Embryonic facial prominence (tissue), 1 donor: ENCODE measurements at regions not wholly inside any gene's neighbourhood (a gene's known extent, or its start where the extent isn't known, plus 50 kb on each side); places are given as distances from the start of the nearest gene placed in this dataset.
A peak's percentile ranks its signal among the peaks of the same experiment; 100 is the strongest.
"Not testable (repeated sequence)": the region's sequence is repeated elsewhere in the genome, so short reads cannot be mapped to it uniquely, and the experiment has no call there.

ENCODE experiments used
- DNase-seq: peaks from one replicate; pipeline ENCODE4 v3.0.0-alpha.2; 2016; ENCODE audit errors: extremely low spot score

DNA sequence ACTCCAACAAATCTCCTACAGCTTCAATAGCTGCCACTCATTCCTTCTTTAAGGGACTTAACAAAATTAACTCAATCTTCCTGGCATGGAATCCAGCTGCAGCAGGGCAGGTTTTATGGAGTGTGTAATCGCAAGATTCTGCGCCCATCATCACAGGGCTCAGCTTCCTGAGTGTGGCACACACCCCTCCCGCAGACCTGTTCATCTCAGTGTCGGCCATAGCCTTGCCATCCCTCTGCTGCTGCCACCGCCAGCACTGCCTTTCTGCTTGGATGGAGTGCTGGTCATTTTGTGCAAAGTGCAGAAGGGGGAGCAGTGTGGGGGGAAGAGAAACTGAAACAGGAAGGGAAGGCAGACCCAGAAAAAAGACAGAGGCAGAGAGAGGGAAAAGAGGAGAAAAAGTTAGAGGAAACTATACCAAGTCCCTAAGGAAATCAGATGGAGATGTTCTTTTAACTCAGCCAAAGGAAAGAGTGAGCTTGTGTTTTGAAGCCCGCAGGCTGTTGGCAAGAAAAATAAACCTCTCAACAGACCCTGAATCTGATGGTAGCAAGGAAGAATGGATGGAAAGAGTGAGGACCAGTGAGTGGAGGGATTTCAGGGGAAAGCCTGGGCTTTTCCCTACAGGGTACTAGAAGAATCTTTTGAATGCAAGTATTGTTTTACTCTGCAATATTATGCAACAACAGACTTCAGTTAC lies 324.2 kb downstream of the SEC16B start:
- DNase-seq = no peak

GRCh38 chr1:177640687-177641086 lies 329.2 kb downstream of the SEC16B start:
- no peak for DNase-seq

DNA sequence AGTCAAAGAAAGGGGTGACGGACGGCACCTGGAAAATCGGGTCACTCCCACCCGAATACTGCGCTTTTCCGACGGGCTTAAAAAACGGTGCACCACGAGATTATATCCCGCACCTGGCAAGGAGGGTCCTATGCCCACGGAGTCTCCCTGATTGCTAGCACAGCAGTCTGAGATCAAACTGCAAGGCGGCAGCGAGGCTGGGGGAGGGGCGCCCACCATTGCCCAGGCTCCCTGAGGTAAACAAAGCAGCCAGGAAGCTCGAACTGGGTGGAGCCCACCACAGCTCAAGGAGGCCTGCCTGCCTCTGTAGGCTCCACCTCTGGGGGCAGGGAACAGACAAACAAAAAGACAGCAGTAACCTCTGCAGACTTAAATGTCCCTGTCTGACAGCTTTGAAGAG lies 335.7 kb downstream of the SEC16B start:
- DNase-seq = not testable (repeated sequence)

DNA sequence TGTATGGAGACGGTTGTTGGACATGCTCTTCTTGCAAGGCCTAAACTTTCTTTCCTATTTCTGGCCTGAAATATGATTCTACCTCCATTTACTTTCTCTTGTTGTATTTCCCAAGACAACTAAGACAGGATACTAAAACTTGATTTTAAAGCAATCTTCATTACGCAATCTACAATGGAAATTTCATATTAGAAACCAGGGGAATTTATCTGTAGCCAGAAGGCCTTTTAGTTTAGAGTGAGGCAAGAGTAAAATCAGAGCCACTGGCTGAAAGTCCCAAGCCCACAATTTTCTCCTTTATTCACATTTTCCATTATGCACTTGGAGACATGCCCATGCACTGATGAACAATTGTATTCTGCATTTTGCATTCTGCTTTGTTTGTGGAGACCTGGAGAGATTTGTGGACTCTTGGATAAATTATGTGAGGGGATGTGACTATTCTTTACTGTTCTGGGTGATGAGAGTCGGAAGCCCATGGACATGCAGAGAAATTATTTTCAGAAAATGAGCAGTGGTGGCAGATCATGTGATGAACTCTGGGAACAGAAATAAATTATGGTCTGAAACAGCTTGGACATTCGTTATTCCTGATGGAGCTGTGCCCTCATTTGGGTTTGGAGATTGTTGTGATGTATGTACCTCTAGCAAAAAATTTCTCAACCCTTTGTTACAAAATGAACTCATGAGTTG lies 336.8 kb downstream of the SEC16B start:
- DNase-seq = no peak

DNA sequence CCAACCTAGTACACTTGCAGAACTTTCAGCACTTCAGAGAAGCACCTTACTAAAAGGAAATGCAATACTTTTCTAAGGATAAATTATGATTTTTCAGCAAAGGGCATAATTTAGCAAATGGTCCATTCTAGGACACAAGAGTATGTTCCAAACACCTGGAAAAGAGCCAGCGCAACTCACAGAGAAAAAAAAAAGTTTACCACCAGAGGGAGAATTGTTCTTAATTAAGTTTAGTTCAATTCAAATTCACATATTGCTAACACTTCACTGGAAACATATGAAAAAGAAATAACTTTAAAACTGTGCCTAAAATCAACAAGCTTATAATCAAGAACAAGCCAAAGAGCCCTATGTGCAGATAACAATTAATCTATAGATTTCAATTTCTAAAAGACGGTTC lies 338.1 kb downstream of the SEC16B start:
- DNase-seq = no peak

- no peak for DNase-seq
These were observed 340.3 kb downstream of the SEC16B start for GRCh38 chr1:177629526-177629925.

DNA sequence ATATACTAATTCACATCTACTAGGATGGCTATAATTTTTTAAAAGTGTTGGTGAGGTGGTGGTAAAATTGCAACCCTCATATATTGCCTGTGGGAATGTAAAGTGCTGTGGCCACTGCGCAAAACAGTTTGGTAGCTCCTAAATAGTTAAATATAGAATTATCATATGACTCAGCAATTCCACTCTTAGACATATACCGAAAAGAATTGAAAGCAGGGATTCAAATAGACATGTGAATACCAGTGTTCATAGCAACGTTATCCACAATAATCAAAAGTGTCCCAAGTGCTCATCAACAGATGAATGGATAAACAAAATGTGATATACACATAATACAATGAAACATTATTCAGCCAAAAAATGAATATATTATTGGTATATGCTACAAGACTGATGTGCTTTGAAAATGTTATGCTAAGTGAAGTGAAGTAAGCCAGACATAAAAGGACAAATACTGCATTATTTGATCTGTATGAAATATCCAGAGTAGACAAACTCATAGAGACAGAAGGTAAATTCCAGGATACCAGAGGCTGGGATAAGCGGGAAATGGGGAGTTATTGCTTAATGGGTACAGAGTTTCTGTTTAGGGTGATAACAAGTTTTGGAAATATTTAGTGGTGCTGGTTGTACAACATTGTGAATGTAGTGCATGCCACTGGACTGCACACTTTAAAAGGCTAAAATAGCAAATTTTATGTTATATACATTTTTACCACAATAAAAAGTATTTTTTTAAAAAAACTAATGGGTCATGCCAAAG lies 342.5 kb downstream of the SEC16B start:
- no peak for DNase-seq

- no peak for DNase-seq
These were observed 349.1 kb downstream of the SEC16B start for GRCh38 chr1:177620636-177621190.

DNA sequence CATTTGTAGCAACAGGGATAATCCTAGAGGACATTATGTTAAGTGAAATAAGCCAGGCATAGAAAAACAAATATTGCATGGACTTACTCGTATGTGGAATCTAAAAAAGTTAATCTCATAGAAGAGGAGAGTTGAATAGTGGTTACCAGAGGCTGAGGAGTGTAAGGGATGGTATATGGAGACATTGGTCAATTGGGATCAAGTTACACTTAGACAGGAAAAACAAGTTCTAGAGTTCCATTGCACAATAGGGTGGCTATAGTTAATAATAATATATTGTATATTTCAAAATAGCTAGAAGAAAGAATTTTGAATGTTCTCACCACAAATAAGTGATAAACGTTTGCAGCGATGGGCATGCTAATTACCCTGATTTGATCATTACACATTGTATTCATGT lies 354.6 kb downstream of the SEC16B start:
- no peak for DNase-seq

DNA sequence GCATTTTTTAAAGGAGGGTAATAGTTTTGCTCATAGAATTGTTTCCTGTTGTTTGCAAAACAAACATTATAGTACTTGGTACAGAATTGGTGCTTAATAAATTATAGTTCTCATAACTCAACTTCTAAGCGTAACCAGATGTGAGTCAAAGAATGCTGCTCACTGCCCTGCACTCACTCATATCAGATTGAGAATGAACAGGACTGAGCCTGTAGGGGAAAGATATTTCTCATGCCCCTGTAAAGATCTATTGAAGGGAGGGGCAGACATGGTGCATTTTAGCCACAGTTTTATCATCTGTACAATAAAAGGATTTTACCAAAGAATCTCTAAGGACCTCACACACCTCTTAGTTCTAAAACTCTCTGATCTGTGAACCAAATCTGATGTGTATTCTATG lies 358.5 kb downstream of the SEC16B start:
- no peak for DNase-seq

DNA sequence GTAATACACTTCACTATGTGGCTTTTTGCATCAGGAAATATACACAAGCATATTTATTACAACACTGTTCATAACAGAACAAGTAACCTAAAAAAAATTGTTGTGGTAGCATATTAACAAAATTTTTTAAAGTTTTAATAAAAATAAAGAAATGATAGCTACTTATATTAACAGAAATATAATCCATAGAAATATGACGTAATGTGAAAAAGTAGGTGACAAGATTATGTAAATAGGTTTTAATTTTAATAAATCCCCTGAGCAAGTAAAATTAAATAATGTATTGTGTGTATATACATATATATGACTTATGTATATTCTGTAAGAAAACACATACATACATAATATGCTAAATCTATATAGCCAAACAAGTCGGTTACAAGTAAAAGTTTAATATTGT lies 359.9 kb downstream of the SEC16B start:
- DNase-seq = no peak

GRCh38 chr1:177600936-177601335 lies 368.9 kb downstream of the SEC16B start:
- DNase-seq = no peak

GRCh38 chr1:177600321-177600720 lies 369.5 kb downstream of the SEC16B start:
- no peak for DNase-seq

DNA sequence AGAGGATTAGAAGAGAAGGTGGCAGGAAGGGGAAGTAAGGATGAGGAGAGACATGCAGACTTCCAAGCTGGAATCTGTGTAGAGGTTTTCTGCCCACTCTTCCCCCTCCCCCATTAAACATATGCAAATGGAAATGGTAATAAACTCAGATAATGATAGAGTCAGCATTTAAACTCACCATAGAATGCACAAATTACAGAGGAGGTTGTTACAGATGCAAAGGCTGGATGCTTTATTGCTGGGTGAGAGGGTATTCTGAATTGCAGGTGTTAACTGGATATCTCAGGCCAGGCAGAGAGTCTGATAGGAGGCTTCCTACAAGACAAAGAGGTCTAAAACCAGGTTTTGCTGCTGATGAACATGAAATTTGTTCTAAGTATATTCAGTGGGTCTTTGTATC lies 372.5 kb downstream of the SEC16B start:
- no peak for DNase-seq

DNA sequence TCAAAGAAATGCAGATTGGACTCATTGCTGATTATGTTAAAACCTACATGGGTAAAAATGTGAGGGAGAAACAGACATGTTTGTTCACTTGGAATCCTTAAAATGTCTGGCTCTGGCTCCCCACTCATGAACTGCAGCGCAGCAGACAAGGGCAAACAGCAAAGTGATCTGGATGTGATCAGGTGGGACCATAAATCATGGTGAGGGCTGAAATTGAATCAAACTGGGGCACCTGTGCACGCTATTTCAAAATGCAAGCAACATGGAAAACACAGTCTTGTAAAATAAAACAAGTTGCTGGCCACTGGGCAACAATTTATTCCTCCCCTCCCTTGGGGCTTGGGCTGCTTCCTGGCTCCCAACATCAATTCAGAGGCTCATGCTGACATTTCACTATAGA lies 373.4 kb downstream of the SEC16B start:
- no peak for DNase-seq

- no peak for DNase-seq
These were observed 376.8 kb downstream of the SEC16B start for GRCh38 chr1:177593105-177593504.

DNA sequence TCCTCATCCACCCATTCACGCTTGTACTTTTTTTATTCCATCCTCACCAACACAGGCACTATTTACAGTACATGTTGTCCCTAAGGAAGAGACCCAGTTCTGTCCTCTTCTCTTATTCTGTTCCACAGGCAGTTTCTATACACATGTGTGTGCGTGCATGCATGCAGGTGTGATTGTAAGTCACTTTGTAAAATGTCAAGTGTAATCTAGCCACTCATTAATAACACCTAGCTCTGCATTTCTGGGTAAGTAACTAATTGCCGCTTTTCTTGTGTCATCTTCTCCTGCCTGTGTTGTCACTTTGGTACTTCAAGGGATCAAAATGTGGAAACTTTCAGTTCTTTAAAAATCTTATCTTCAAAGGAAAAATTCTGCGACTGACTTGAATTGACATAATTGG lies 377.2 kb downstream of the SEC16B start:
- no peak for DNase-seq

- no peak for DNase-seq
These were observed 378.7 kb downstream of the SEC16B start for GRCh38 chr1:177591155-177591554.

- DNase-seq = no peak
These were observed 380.7 kb downstream of the SEC16B start for GRCh38 chr1:177589166-177589565.

GRCh38 chr1:177586429-177586828 lies 383.4 kb downstream of the SEC16B start:
- no peak for DNase-seq

GRCh38 chr1:177585302-177586220 lies 384.3 kb downstream of the SEC16B start:
- DNase-seq = peak; percentile 23
